Lower leg skin (tissue), 4 donors: ENCODE measurements at regions not wholly inside any gene's neighbourhood (a gene's known extent, or its start where the extent isn't known, plus 50 kb on each side); places are given as distances from the start of the nearest gene placed in this dataset.

Experiments
- DNase-seq, 2 donors: peaks; one replicate each; pipeline ENCODE4 v3.0.0-alpha.2; 2019; ENCODE audit warnings: low spot score in 2 of 2
- H3K4me3 ChIP-seq: fragments of 200-600 bp; sonication (generic); 2 replicates; pipeline ENCODE4 v1.5.1; 2017; ENCODE audit warnings: mild to moderate bottlenecking, low read depth; ENCODE audit not compliant: poor library complexity, severe bottlenecking
- POLR2A ChIP-seq, 2 donors: fragments of 450-650 bp; IDR thresholded peaks; one replicate each; pipeline ENCODE4 v1.6.1; 2016 to 2017; ENCODE audit warnings: antibody characterized with exemption in 2 of 2, mild to moderate bottlenecking in 1 of 2, moderate library complexity in 1 of 2
- WGBS, 2 donors: methylation state at CpG; one replicate each; pipeline ENCODE4 v1.1.5; 2018; 5-methylcytosine and 5-hydroxymethylcytosine counted together
- intact Hi-C: fragments of 100-400 bp; cut with DNase I; formaldehyde crosslinking; loops from one replicate; pipeline ENCODE4 v1.15.0; 2023; ENCODE audit warnings: low total_unique reads
- TF ChIP-seq, protein P1 (sequence below), 3 donors: fragments of 450-650 bp; IDR thresholded peaks; one replicate each; pipeline ENCODE4 v1.5.1; 2016; ENCODE audit warnings: antibody characterized with exemption in 3 of 3, mild to moderate bottlenecking in 3 of 3, moderate library complexity in 2 of 3

- DNase-seq, result no peak
- TF ChIP-seq POLR2A (IDR thresholded peaks at IDR 0.05), result no peak
- TF ChIP-seq, protein P1, sequence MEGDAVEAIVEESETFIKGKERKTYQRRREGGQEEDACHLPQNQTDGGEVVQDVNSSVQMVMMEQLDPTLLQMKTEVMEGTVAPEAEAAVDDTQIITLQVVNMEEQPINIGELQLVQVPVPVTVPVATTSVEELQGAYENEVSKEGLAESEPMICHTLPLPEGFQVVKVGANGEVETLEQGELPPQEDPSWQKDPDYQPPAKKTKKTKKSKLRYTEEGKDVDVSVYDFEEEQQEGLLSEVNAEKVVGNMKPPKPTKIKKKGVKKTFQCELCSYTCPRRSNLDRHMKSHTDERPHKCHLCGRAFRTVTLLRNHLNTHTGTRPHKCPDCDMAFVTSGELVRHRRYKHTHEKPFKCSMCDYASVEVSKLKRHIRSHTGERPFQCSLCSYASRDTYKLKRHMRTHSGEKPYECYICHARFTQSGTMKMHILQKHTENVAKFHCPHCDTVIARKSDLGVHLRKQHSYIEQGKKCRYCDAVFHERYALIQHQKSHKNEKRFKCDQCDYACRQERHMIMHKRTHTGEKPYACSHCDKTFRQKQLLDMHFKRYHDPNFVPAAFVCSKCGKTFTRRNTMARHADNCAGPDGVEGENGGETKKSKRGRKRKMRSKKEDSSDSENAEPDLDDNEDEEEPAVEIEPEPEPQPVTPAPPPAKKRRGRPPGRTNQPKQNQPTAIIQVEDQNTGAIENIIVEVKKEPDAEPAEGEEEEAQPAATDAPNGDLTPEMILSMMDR (IDR thresholded peaks at IDR 0.05), result no peak
- intact Hi-C loops, result no loop called here
- 42 to 47% methylated on average over 2 of the region's 2 CpGs for WGBS, 2 donors
- no peak overlapping the region for H3K4me3 ChIP-seq
Measured at GRCh38 chr13:66036636-66037035, 1193.5 kb downstream of the PCDH9 start.

- no peak for TF ChIP-seq POLR2A (IDR thresholded peaks at IDR 0.05)
- TF ChIP-seq, protein P1 (IDR thresholded peaks at IDR 0.05), result no peak
- 49 to 53% methylated on average over 2 of the region's 2 CpGs for WGBS, 2 donors
- no peak for DNase-seq
- intact Hi-C loops, result no loop called here
- H3K4me3 ChIP-seq, result no peak overlapping the region
Measured at GRCh38 chr13:66036024-66036614, 1194.0 kb downstream of the PCDH9 start.

DNA sequence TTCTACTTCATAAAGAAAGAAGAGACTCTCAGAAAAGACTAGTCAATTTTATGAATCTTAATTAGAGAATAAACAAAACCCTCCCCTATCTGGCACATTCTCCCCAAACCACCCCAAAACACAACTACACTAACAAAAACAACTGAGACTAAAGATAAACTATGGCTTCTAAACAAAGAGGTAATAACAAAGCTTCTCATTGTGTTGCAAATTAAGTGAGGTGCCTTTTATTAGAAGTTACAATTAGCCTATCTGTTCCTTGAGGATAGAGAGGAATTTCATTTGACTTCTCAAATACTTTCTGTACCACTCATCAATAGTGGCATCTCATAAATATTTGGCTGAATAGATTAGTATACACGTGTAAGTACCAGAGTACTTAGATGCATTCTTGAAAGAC lies 1196.2 kb downstream of the PCDH9 start:
- intact Hi-C loops, result no loop called here
- 50 to 64% methylated on average over 1 of the region's 1 CpG for WGBS, 2 donors
- DNase-seq, result no peak
- no peak for TF ChIP-seq POLR2A (IDR thresholded peaks at IDR 0.05)
- TF ChIP-seq, protein P1 (IDR thresholded peaks at IDR 0.05), result no peak
- H3K4me3 ChIP-seq, result no peak overlapping the region

DNA sequence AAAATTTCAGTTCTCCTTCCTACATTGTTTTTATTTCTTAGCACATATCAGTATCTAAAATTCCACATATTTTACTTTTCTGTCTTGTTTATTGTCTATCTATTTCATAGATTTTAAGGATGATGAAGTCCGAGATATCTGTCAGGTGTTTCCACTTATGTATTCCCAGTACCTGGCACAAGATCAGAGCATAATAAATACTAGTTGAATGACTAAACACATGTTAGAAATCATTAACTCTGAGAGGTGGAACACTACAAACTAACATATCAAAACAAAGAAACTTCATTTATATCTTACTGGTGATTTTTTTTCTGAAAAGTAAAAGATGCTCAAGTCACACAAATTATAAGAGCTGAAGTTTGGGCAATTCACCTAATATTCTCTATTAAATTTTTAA lies 1208.3 kb downstream of the PCDH9 start:
- intact Hi-C loops, result no loop called here
- WGBS, 2 donors, result 18 to 38% methylated on average over 1 of the region's 1 CpG
- DNase-seq, result no peak
- TF ChIP-seq, protein P1 (IDR thresholded peaks at IDR 0.05), result no peak
- no peak for TF ChIP-seq POLR2A (IDR thresholded peaks at IDR 0.05)
- no peak overlapping the region for H3K4me3 ChIP-seq

DNA sequence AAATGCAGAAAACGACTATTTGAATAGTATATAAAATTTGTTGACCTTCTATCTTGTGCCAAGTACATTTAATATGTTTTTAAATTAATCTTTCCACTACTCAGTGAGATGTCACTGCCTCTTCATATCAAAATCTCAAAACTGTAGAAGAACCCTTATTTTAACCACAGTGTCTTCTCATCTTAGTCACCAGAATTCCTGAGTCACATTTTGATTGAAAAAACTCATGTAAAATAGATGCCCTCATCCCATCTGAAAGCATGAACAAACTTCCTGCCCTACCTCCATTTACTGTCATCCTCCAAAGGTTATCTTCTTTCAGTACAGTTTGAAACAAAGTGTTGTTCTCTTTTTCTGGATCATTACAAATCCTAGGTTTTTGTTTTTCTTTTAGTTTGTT lies 1215.4 kb downstream of the PCDH9 start:
- DNase-seq, result no peak
- 22 to 45% methylated on average over 1 of the region's 1 CpG for WGBS, 2 donors
- no peak for TF ChIP-seq POLR2A (IDR thresholded peaks at IDR 0.05)
- TF ChIP-seq, protein P1 (IDR thresholded peaks at IDR 0.05), result no peak
- intact Hi-C loops, result no loop called here
- H3K4me3 ChIP-seq, result no peak overlapping the region

DNA sequence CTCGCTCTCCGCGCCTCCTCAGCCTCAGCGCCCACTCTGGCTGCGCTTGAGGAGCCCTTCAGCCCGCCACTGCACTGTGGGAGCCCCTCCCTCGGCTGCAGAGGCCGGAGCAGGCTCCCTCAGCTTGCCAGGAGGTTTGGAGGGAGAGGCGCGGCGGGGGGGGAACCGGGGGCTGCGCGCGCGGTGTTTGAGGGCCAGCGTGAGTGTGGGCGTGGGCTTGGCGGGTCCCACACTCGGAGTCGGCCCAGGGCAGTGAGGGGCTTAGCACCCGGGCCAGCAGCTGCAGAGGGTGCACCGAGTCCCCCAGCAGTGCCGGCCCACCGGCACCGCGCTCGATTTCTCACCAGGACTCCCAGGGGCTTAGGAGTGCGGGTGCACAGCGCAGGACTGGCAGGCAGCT lies 1220.9 kb downstream of the PCDH9 start:
- intact Hi-C loops, result no loop called here
- H3K4me3 ChIP-seq, result no peak overlapping the region
- WGBS, 2 donors, result 94 to 95% methylated on average over 27 to 30 of the region's 30 CpGs
- no peak for TF ChIP-seq POLR2A (IDR thresholded peaks at IDR 0.05)
- TF ChIP-seq, protein P1 (IDR thresholded peaks at IDR 0.05), result no peak
- DNase-seq, result no peak
